GM18909 (cell line): ENCODE measurements at regions not wholly inside any gene's neighbourhood (a gene's known extent, or its start where the extent isn't known, plus 50 kb on each side); places are given as distances from the start of the nearest gene placed in this dataset.
"Not testable (repeated sequence)": the region's sequence is repeated elsewhere in the genome, so short reads cannot be mapped to it uniquely, and the experiment has no call there.

ENCODE experiments used
- ATAC-seq: cut with Tn5 transposase; IDR thresholded peaks from one replicate; pipeline ENCODE4 v1.9.1; 2021; ENCODE audit warnings: mild to moderate bottlenecking; ENCODE audit not compliant: unreplicated experiment, poor library complexity

DNA sequence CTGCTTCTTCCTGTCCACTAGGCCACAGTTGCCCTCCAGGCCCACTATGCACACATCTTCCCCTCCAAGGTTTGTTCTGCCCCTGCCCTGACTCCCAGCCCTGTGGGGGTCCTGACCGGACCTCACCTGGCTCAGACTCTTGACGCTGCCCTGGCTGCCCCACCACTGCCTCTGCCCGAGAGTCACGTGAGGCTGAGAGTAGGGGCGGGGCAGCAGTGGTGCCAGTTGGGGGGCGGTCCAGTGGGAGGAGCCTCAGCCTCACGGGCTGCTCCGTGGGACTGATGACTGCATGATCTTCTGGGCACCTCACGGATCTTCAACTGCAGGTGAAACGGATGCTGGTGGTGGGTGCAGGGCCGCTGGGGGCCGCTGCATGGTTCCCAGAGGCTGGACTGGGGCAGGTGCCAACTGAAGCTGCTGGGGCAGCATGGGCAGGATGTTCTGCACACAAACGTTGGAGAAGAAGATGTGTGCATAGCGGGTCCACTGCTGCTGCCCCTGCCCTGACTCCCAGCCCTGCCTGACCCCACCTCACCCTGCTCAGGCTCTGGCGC, 77.6 kb downstream of the HHIPL2 start:
- ATAC-seq = not testable (repeated sequence)

- peak; percentile 29 for ATAC-seq
These were observed 81.6 kb downstream of the HHIPL2 start for GRCh38 chr1:222466150-222466865.

GRCh38 chr1:222465211-222466041, 82.5 kb downstream of the HHIPL2 start:
- peak; percentile 88 for ATAC-seq

DNA sequence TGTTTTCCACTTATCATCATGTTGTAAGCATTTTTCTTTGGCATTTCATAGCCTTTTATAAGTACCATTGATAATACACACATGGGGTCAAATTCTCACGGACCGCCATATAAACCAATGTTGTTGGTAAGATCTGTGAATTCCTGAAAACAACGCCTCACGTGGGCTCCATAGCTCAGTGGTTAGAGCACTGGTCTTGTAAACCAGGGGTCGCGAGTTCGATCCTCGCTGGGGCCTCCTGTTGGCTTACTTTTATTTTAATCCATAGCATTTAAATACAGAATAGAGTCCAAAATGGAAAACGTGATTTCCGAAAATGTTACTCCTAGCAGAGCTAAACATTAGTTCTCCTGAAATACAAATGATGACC, 83.1 kb downstream of the HHIPL2 start:
- peak; percentile 31 for ATAC-seq

GRCh38 chr1:222463059-222463730, 84.7 kb downstream of the HHIPL2 start:
- no peak for ATAC-seq

DNA sequence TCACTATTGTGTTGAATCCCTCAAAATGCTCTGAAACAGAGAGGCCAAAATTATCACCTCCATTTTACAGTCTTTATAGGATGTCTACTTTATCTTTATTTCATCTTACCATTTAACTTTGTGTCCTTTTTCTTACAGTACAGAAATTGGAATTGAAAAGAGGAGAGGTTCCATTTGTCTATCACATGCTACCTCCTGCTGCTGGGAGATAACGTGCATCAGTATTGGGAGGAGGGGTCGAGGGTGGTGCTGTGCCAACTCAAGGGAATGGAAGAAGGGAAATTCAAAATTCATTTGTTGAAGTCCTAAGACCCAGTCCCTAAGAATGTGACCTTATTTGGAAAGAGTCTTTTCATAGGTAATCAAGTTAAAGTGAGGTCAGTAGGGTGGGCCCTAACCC, 85.3 kb downstream of the HHIPL2 start:
- ATAC-seq = no peak

- ATAC-seq = no peak
These were observed 86.0 kb downstream of the HHIPL2 start for GRCh38 chr1:222461941-222462340.

DNA sequence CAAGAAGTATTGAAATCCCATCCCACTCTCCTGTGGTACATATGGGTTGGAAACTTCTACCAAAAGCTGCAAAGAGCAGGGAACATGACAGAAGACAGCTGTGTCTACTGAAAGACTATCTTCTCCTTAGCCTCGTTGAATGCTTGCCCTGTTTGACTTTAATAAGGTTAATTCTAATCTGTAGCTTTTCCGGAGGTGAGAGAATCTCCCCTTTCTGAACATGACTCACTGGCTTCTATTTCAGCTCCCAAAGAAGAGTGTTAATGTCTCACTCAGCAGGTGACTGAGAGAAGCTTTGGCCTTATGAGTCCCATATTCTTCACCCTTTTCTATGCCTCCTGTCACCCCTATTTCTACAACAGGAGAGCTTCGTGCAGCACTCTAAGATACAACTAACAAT, 88.3 kb downstream of the HHIPL2 start:
- ATAC-seq = no peak

- no peak for ATAC-seq
These were observed 90.4 kb downstream of the HHIPL2 start for GRCh38 chr1:222457513-222457912.

- no peak for ATAC-seq
These were observed 90.8 kb downstream of the HHIPL2 start for GRCh38 chr1:222457084-222457483.

DNA sequence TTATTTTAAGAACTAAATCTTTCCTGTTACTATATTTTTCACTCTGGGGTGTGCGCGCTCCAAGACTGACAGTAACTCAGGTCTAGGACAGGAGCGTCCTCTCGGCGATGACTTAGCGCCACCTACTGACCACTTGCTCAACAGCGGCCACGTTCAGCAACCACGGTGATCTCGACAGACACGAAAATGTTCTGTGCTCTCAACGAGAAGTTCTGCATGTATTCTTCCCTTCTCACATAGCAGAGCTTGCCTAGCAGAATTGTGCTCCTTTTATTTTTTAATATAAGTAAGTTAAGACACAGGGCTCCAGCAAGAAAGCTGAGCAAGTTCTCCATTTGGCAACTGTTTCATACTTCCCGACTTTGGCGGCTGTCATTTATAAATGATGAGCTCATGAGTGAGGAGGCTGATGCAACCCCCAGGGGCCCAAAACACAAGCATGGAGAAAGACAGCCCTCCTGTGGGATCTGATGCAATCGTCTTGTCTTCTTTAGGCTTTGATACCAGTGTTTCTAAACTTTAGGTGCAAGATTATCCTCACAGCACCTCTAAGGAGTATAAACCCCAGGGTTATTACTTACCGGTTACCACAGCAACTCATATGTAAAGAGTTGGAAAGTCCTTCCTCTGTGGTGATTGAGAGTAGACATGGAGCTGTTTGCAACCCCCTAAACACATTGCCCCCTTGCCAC, 92.6 kb downstream of the HHIPL2 start:
- peak; percentile 97 for ATAC-seq

- no peak for ATAC-seq
These were observed 93.1 kb downstream of the HHIPL2 start for GRCh38 chr1:222454782-222455181.

- ATAC-seq = no peak
These were observed 93.7 kb downstream of the HHIPL2 start for GRCh38 chr1:222454186-222454585.

DNA sequence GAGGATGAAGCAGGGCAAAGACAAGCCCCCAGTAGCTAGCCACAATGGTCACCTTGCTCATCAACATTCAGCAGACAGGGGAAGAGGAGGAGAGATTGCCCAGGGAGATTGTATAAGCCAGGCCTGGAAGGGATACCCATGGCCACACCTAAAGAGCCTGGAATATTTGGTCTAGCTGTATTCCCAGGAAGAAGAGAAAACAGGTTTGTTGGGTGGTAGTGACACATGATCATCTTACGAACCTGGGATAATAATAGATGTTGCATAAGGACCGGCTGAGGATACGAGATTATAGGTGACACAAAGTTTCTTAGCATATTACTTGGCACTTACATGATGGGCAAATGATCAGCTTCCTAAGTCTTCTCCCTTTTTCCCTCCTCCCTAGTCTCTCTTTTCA, 95.9 kb downstream of the HHIPL2 start:
- no peak for ATAC-seq

DNA sequence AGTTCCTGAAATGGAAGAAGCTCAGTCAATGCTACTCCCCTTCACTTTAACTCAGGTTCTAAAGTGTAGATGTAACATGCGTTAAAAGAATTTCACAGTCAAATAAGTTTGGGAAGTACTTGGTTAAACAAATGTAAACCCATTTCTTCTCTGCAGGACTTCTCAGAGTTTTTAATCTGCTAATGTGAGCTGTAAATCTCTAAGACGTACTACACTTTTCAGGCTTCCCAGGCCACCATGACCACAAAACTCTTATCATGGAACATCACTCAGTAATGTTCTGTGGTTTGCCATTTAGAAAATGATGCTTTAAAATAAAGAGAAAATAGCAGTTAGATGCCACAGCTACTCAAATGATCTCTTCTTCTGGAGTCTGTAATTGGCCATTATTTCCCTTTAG, 104.3 kb downstream of the HHIPL2 start:
- no peak for ATAC-seq

DNA sequence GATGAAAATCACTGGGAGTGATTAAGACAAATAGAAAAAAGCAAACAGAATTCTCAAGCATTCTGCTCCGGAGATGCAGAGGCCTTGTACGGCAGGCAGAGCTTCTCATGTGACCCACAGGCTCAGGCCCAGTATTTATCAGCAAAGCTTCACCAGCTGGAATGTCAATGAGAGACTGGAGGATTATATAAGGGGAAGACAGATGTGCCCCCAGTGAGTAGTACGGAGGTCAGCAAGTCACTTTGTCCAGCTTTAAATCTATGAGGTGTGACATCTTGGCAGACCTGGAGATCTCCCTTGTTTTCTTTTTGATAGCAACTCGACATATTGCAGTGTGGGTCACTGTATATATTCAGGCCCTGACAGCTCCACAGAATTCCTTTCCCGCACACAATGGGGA, 106.8 kb downstream of the HHIPL2 start:
- ATAC-seq = no peak

DNA sequence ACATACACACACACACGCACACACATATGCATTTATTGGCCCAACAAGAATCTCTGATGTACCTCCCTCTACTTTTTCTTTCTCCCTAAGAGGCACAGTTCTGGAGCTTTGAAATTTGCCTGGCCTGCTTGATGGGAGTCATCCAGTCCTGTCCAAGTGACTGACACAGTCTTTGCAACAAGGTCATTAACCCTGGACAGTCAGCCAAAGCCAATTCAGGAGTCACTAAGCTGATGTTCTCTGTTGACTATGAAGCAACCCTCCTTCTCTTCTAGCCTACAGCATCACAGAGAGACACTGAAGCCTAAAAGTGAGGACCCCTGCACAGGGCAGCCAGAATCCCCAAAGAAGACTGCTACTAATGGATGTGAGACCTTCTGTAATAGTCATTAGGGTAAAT, 123.1 kb downstream of the HHIPL2 start:
- no peak for ATAC-seq

DNA sequence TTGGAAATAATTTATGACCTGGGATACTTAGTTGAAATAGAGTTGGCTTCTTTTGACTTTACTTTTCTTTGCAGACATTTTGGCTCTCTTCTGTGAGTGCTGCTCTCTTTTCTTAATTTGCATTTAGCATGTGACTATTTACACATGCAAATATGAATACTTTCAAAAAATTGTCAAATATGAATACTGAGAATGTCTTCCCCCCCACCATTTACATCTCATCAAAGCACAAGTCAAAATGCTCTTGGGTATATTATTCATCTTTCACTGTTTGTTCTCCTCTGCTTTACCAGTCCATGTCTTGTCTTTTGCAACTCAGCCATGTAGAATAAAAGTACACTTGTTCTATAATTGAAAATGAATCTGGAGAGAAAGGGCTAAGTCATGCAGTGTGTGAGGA, 126.5 kb downstream of the HHIPL2 start:
- no peak for ATAC-seq

- no peak for ATAC-seq
These were observed 127.3 kb downstream of the HHIPL2 start for GRCh38 chr1:222420633-222421032.

GRCh38 chr1:222418654-222419053, 129.2 kb downstream of the HHIPL2 start:
- no peak for ATAC-seq
